GM21786 (cell line): ENCODE measurements at regions not wholly inside any gene's neighbourhood (a gene's known extent, or its start where the extent isn't known, plus 50 kb on each side); places are given as distances from the start of the nearest gene placed in this dataset.
"Not testable (repeated sequence)": the region's sequence is repeated elsewhere in the genome, so short reads cannot be mapped to it uniquely, and the experiment has no call there.

ENCODE experiments used
- ATAC-seq: cut with Tn5 transposase; IDR thresholded peaks from one replicate; pipeline ENCODE4 v1.9.1; 2021; ENCODE audit not compliant: unreplicated experiment

- ATAC-seq: no peak
Measured at GRCh38 chr10:78427497-78428031, 393.9 kb downstream of the RPS24 start.

GRCh38 chr10:78428579-78428978 is 394.9 kb downstream of the RPS24 start:
- no peak for ATAC-seq

GRCh38 chr10:78429984-78430383 is 396.3 kb downstream of the RPS24 start:
- ATAC-seq: no peak

GRCh38 chr10:78432583-78432982 is 398.9 kb downstream of the RPS24 start:
- no peak for ATAC-seq

GRCh38 chr10:78433076-78433595 is 399.5 kb downstream of the RPS24 start:
- no peak for ATAC-seq

GRCh38 chr10:78433766-78434535 is 400.3 kb downstream of the RPS24 start:
- ATAC-seq: no peak

- no peak for ATAC-seq
Measured at GRCh38 chr10:78434886-78435285, 401.2 kb downstream of the RPS24 start.

- ATAC-seq: no peak
Measured at GRCh38 chr10:78435484-78436221, 402.0 kb downstream of the RPS24 start.

- ATAC-seq: no peak
Measured at GRCh38 chr10:78436222-78436573, 402.5 kb downstream of the RPS24 start.

GRCh38 chr10:78436706-78437406 is 403.2 kb downstream of the RPS24 start:
- no peak for ATAC-seq

GRCh38 chr10:78437407-78437768 is 403.7 kb downstream of the RPS24 start:
- ATAC-seq: no peak

- ATAC-seq: no peak
Measured at GRCh38 chr10:78437998-78438906, 404.6 kb downstream of the RPS24 start.

GRCh38 chr10:78438907-78439809 is 405.5 kb downstream of the RPS24 start:
- no peak for ATAC-seq

GRCh38 chr10:78441010-78441409 is 407.3 kb downstream of the RPS24 start:
- no peak for ATAC-seq

- ATAC-seq: no peak
Measured at GRCh38 chr10:78441694-78442093, 408.0 kb downstream of the RPS24 start.

- ATAC-seq: no peak
Measured at GRCh38 chr10:78442836-78443550, 409.3 kb downstream of the RPS24 start.

- no peak for ATAC-seq
Measured at GRCh38 chr10:78443900-78444571, 410.4 kb downstream of the RPS24 start.

GRCh38 chr10:78444741-78445140 is 411.1 kb downstream of the RPS24 start:
- ATAC-seq: not testable (repeated sequence)
